Smooth muscle cell (in vitro differentiated cells): ENCODE measurements at regions not wholly inside any gene's neighbourhood (a gene's known extent, or its start where the extent isn't known, plus 50 kb on each side); places are given as distances from the start of the nearest gene placed in this dataset.

Source experiments
- DNase-seq: peaks from one replicate; lab custom pipeline; 2025; ENCODE audit not compliant: unreplicated experiment; lab: John Stamatoyannopoulos, UW
- H2AFZ ChIP-seq: fragments of 200-600 bp; sonication (generic); 2 replicates; pipeline ENCODE4 v1.6.0; 2016; ENCODE audit warnings: antibody characterized with exemption, low read depth, mild to moderate bottlenecking
- H3F3A ChIP-seq: fragments of 200-600 bp; sonication (generic); 2 replicates; pipeline ENCODE4 v1.6.0; 2017; ENCODE audit warnings: antibody characterized with exemption, low read depth
- H3K27ac ChIP-seq: fragments of 200-600 bp; sonication (generic); 2 replicates; pipeline ENCODE4 v1.5.1; 2016; ENCODE audit warnings: low read depth, mild to moderate bottlenecking
- H3K27me3 ChIP-seq: fragments of 200-600 bp; sonication (generic); 2 replicates; pipeline ENCODE4 v1.6.1; 2016; ENCODE audit warnings: low read depth, mild to moderate bottlenecking
- H3K36me3 ChIP-seq: fragments of 200-600 bp; sonication (generic); 2 replicates; pipeline ENCODE4 v1.5.1; 2016; ENCODE audit warnings: low read depth
- H3K4me1 ChIP-seq: fragments of 200-600 bp; sonication (generic); 2 replicates; pipeline ENCODE4 v1.5.1; 2016; ENCODE audit warnings: low read depth
- H3K4me2 ChIP-seq: fragments of 200-600 bp; sonication (generic); 2 replicates; pipeline ENCODE4 v1.6.0; 2016; ENCODE audit warnings: mild to moderate bottlenecking
- H3K4me3 ChIP-seq: fragments of 200-600 bp; sonication (generic); 2 replicates; pipeline ENCODE4 v1.5.1; 2016; ENCODE audit warnings: mild to moderate bottlenecking
- H3K79me2 ChIP-seq: fragments of 200-600 bp; sonication (generic); 2 replicates; pipeline ENCODE4 v1.6.0; 2016; ENCODE audit warnings: low read depth, mild to moderate bottlenecking
- H3K9ac ChIP-seq: fragments of 200-600 bp; sonication (generic); 2 replicates; pipeline ENCODE4 v1.6.0; 2016; ENCODE audit warnings: low read depth
- H3K9me3 ChIP-seq: fragments of 200-600 bp; sonication (generic); replicated peaks from 2 replicates; pipeline ENCODE4 v1.5.1; 2016; ENCODE audit warnings: low read depth
- H4K20me1 ChIP-seq: fragments of 200-600 bp; sonication (generic); 2 replicates; pipeline ENCODE4 v1.6.0; 2016; ENCODE audit warnings: low read depth
- WGBS: methylation state at CpG from one replicate; pipeline ENCODE4 v1.1.7; 2016; ENCODE audit warnings: low lambda C conversion rate; 5-methylcytosine and 5-hydroxymethylcytosine counted together
- TF ChIP-seq, protein P1 (sequence below): fragments of 200-600 bp; sonication (generic); IDR thresholded peaks from 2 replicates; pipeline ENCODE4 v1.5.1; 2017; ENCODE audit warnings: borderline replicate concordance, mild to moderate bottlenecking, antibody characterized with exemption; ENCODE audit not compliant: insufficient read depth, poor library complexity, severe bottlenecking

DNA sequence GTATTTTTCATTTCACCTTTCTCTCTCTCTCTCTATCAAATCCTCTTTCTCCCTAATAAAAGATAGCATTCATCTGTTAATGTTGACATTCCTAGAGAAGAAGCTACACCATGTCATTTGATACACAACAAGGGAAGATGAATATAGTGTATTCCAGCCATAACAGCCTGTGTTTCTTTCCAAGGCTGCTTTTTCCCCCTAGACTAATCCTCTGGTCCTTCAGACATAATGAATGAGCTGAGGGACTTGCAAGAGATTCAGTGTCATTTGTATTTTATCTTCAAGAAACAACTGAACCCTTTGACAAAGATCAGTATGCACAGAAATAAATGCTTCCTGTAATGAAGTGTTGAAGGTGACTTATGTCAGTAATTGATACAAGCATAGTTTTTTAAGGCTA lies 284.0 kb upstream of the NXPH2 start:
- Histone ChIP-seq H3F3A (no peaks in the 10 kb centered on the region), H3K4me3 (no peak overlapping the region), H3K9ac (no peak overlapping the region), H2AFZ (no peak overlapping the region), H3K79me2 (no peaks in the 10 kb centered on the region), H3K36me3 (no peaks in the 10 kb centered on the region), H3K9me3 (no peaks in the 10 kb centered on the region), H3K4me2 (no peak overlapping the region), H3K27ac (no peak overlapping the region), H3K4me1 (no peaks in the 10 kb centered on the region), H4K20me1 (no peaks in the 10 kb centered on the region), H3K27me3 (no peaks in the 10 kb centered on the region)
- DNase-seq = no peak
- TF ChIP-seq, protein P1, sequence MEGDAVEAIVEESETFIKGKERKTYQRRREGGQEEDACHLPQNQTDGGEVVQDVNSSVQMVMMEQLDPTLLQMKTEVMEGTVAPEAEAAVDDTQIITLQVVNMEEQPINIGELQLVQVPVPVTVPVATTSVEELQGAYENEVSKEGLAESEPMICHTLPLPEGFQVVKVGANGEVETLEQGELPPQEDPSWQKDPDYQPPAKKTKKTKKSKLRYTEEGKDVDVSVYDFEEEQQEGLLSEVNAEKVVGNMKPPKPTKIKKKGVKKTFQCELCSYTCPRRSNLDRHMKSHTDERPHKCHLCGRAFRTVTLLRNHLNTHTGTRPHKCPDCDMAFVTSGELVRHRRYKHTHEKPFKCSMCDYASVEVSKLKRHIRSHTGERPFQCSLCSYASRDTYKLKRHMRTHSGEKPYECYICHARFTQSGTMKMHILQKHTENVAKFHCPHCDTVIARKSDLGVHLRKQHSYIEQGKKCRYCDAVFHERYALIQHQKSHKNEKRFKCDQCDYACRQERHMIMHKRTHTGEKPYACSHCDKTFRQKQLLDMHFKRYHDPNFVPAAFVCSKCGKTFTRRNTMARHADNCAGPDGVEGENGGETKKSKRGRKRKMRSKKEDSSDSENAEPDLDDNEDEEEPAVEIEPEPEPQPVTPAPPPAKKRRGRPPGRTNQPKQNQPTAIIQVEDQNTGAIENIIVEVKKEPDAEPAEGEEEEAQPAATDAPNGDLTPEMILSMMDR = no peak

DNA sequence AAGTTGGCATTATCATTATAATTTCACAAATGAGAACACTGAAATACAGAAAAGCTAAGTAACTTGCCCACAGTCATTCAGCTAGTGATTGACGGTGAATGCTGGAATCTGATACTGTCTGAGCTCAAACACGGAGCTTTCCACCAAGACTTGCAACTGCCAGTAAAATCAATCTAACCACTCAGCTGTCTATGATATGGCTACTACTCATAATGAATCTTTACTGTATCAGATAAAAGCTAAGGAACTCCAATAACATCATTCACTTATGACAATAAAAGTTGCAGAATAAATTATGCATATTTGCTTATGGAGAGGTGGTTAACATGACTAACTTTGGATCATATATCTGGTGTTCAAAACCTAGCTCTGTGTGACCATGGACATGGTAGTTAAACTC lies 279.4 kb upstream of the NXPH2 start:
- no peak overlapping the region for H3K4me3 ChIP-seq
- no peaks in the 10 kb centered on the region for H3K79me2 ChIP-seq
- no peaks in the 10 kb centered on the region for H3K4me1 ChIP-seq
- no peak overlapping the region for H3K4me2 ChIP-seq
- TF ChIP-seq, protein P1 = no peak
- no peaks in the 10 kb centered on the region for H3K27me3 ChIP-seq
- no peaks in the 10 kb centered on the region for H3F3A ChIP-seq
- H3K27ac ChIP-seq = no peak overlapping the region
- no peaks in the 10 kb centered on the region for H3K36me3 ChIP-seq
- H2AFZ ChIP-seq = no peak overlapping the region
- WGBS = 82% methylated on average over 2 of the region's 2 CpGs
- H3K9me3 ChIP-seq = no peaks in the 10 kb centered on the region
- no peak for DNase-seq
- no peak overlapping the region for H3K9ac ChIP-seq
- H4K20me1 ChIP-seq = no peaks in the 10 kb centered on the region

DNA sequence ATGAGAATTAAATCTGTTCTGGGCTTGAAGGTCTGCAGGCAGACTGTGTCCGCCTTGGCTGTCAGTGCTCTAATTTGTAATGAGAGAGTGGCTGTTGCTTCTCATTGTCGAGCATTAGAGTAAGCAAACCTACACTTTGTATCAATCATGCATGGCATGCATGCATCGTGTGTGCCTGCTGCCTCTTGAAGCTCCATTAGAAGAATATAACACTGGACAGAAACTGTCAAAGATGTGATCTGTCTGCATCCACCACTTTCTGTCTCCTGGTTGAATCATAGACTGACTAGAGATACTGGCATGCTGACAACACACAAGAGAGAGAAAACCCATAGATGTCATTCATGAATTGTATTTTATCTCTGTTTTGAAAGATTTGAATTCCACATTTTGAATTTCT lies 275.0 kb upstream of the NXPH2 start:
- no peaks in the 10 kb centered on the region for H4K20me1 ChIP-seq
- H2AFZ ChIP-seq = no peak overlapping the region
- no peak overlapping the region for H3K27ac ChIP-seq
- no peak overlapping the region for H3K9ac ChIP-seq
- H3K27me3 ChIP-seq = no peaks in the 10 kb centered on the region
- H3K9me3 ChIP-seq = no peaks in the 10 kb centered on the region
- H3K36me3 ChIP-seq = no peaks in the 10 kb centered on the region
- H3K79me2 ChIP-seq = no peaks in the 10 kb centered on the region
- no peak overlapping the region for H3K4me2 ChIP-seq
- no peaks in the 10 kb centered on the region for H3K4me1 ChIP-seq
- DNase-seq = no peak
- no peak overlapping the region for H3K4me3 ChIP-seq
- TF ChIP-seq, protein P1 = no peak
- 78% methylated on average over 3 of the region's 3 CpGs for WGBS
- no peaks in the 10 kb centered on the region for H3F3A ChIP-seq

DNA sequence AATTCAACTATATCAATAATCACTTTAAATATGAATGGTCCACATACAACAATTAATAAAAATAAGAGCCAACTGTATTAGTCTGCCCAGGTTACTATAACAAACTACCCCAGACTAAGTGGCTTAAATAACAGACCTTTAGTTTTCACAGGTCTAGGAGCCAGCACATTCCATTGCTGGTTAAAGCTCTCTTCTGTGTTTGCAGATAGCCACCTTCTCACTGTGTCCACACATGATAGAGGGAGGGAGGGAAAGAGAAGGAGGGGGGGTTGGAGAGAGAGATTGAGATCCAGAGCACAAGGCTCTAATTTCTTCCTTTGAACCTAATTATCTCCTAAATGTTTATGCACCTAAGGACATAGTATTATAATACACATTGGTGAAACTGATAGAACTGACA lies 267.8 kb upstream of the NXPH2 start:
- H3K9ac ChIP-seq = no peak overlapping the region
- H3K9me3 ChIP-seq = no peaks in the 10 kb centered on the region
- no peak overlapping the region for H3K4me2 ChIP-seq
- H3K27me3 ChIP-seq = no peaks in the 10 kb centered on the region
- H2AFZ ChIP-seq = no peak overlapping the region
- H3K79me2 ChIP-seq = no peaks in the 10 kb centered on the region
- H3K4me1 ChIP-seq = no peaks in the 10 kb centered on the region
- no peak overlapping the region for H3K27ac ChIP-seq
- no peaks in the 10 kb centered on the region for H3K36me3 ChIP-seq
- H3K4me3 ChIP-seq = no peak overlapping the region
- no peaks in the 10 kb centered on the region for H4K20me1 ChIP-seq
- H3F3A ChIP-seq = no peaks in the 10 kb centered on the region
- no peak for DNase-seq
- TF ChIP-seq, protein P1 = no peak
